H4 (cell line): ENCODE measurements at regions not wholly inside any gene's neighbourhood (a gene's known extent, or its start where the extent isn't known, plus 50 kb on each side); places are given as distances from the start of the nearest gene placed in this dataset.
"Not testable (repeated sequence)": the region's sequence is repeated elsewhere in the genome, so short reads cannot be mapped to it uniquely, and the experiment has no call there.

Experiments used
- DNase-seq: peaks from one replicate; pipeline ENCODE4 v3.0.0-alpha.2; 2015; ENCODE audit warnings: low spot score

DNA sequence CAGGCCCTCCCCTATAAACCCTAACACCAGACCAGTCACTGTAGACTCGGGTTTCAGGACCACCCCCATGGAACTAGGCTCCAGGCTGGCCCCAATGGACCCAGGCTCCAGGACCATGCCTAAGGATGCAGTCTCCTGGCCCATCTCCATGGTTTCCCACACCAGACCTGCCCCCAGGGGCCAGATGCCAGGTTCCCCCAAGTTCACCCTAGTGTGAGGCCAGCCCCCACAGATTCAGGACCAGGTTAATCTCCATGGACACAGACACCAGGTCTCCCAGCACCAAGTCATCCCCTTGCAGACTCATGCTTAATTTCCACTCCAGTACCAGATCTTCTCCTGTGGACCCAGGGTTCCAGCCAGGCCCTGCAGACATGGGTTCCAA, 103.8 kb upstream of the LANCL2 start:
- DNase-seq = no peak

DNA sequence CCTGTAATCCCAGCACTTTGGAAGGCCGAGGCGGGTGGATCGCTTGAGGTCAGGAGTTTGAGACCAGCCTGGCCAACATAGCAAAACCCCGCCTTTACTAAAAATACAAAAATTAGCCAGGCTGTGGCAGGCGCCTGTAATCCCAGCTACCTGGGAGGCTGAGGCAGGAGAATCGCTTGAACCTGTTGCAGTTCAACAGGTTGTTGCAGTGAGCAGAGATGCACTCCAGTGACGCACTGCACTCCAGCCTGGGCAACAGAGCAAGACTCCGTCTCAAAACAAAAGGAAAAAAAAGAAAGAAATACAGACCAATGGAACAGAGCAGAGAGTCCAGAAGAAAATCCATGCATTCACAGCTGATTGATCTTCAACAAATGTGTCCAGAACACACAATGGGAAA, 99.8 kb upstream of the LANCL2 start:
- not testable (repeated sequence) for DNase-seq

DNA sequence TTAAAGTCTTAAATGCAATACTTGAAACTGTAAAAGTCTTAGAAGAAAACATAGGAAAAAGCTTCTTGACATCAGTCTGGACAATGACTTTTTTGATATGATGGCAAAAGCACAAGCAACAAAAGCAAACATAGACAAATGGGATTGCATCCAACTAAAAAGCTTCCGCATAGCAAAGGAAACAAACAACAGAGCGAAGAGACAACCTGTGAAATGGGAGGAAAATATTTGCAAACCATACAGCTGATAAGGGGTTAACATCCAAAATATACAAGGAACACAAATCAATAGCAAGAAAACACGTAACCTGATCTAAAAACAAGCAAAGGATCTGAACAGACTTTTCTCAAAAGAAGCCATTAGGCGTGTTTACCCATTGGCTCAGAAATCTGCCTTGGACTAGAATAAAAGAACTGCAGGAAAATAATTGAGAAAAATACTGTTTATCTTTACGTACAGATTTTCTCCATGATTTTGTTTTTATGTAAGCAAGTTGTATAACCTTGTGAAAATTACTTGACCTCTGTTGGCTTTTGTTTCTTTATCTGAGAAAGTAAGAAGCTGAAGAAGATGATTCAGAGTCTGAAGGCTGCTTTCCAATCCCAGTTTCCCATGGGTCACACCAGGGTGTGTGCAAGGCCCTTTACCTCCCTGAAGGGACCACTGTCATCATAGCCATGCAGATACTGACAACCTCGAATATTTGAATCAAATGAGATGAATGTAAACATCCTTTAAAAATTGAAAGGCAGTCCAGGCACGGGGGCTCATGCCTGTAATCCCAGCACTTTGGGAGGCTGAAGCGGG, 99.1 kb upstream of the LANCL2 start:
- no peak for DNase-seq

DNA sequence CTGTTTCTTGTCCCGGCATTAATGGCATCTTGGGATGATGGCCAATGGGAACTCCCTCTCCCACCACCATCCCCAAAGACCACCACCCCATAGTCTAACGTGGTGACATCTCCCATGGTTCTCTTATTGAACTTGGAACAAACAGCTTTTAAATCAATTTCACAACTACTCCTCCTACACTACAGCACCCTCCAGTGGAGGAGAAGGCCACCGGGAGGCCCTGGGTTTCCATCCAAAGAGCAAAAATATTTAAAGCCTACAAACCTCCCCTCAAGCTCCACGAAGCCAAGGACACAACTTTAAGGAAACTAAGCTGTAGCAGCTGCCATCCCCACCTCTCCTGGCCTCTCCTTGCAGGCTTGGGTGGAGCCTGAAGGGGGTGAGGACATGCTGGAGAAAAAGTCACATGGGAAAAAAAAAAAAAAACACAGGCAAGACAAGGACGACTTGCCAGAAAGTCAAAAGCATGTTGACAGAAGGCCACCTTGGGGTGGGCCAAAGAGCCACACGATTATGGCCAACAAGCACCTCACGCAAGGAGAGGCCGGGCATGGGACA, 94.0 kb upstream of the LANCL2 start:
- DNase-seq = no peak

DNA sequence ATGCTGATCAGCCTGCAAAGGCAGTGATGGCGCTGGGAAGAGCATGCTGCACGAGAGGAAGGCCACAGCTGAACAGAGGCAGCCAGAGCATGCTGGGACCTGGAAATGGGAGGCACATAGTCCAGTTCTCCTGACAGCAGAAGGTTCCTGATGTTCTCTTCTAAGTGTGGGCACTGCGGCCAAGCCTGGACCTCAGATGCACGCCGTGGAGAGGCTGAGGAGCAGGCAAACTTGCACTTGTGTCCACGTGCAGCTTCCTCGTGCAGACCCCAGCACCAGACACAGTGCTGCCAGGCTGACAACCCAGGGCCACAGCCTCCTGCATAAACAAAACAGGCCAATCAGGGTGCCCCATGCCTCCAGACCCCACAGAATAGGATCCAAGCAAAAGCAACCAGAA, 93.5 kb upstream of the LANCL2 start:
- no peak for DNase-seq

DNA sequence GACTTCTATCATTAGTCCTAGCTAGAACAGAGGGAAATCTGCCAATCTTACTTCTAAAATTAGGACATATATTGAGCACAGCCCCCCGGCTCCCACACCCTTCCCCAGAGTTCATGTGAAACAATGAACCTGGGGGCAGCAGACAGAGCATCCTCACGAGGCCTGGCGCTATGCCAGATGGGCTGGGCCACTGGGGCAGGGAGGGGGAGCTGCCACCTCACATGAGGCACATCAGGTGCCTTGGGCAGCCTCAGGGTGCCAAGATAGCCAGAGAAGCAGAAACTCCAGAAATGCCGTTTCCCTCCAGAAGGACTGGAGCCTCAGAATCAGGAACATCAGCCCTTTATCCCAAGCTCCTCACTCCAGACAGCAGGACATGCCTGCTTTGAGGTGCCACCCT, 92.8 kb upstream of the LANCL2 start:
- DNase-seq = peak; percentile 10

DNA sequence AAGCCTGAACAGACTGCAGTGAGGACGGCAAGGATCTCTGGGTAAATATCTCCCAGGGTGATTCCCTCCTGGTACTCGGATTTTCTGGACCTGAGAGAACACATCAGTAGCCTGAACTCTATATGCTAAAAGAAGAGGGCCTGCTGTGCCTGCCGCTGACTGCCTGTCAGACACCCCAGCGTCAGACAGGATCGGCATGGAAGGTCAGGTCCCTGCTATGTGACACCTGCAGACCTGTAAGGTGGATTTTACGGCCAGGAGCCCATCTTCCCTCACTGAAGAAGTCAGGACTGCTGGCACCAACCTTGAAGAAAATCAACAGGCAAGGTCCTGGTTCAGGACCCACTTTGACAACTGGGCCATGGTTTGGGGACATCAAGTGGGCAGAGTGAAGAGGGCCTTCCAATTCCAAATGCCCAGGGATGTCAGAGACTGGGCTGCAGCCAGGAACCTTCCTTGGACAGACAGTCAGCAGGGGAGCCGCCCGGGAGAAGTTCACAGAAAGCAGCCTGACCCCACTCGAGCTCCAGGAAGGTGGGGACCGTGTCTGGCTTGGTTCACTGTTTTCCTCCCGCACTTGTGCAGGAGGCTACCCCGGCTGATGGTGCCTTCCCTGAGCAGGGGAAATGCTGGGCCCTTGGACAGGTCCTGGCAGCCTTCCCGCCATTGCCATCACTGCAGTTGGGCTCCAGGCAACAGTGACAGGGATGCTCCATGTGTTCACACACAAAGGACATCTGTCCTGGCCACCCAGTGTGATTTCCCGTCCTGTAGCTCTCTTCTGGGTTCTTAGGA, 91.8 kb upstream of the LANCL2 start:
- peak; percentile 8 for DNase-seq

DNA sequence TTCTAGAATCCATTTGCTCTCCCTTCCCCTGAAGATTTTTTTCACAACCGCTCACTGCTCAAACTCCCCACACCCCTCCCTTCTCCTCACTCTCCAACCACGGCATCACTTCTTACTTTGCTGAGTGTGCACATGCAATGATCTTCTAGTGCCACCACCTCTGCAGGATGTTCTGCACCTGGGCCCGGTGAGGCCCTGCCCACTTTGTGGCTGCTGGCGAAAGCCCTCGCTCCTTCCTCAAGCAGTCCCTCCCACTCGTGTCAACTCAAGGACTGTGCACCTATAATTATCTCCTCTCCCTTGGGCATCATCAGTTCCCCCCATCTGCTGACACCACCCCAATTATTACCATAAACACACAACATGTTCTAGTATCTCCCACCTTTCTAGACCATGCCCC, 91.0 kb upstream of the LANCL2 start:
- DNase-seq = no peak

DNA sequence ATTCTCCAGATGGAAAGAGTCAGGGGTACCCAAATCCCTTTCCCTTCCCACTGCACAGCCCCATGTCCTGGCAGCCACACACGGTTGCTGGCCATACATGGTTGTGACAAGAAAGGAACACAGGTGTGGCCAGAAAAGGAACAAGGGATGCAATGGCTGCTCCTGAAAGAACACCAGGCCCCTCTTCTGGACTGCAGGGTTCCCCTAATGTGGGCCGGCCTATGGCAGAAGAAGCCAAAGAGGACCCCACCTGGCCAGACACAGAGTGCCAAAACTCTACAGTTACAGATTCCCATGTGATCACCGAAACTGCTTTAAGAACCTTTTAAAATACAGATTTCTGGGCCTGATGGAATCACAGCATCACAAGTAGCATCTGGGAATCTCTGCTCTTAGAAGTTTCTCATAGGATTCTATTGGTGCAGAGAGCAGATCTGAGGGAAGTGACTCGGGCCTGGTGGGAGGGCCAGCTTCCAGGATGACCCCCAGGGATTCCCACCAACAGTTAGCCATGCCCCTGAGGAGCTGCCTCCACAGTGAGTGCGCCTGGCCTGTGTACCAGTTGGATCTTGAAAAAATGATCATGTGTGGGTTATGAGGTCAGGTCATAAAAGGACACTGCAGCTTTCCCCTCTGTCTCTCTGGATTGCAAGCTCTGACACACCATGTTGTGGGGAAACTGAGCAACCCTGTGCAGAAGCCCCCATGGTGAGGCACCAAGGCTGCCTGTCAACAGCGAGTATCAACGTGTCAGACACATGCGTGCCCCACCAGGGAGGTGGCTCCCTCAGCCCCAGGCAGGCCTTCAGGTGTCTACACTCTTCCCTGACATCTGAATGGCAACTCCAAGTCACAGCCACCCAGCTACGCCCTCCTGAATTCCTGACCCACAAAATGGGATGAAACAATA, 89.6 kb upstream of the LANCL2 start:
- DNase-seq = peak; percentile 5

DNA sequence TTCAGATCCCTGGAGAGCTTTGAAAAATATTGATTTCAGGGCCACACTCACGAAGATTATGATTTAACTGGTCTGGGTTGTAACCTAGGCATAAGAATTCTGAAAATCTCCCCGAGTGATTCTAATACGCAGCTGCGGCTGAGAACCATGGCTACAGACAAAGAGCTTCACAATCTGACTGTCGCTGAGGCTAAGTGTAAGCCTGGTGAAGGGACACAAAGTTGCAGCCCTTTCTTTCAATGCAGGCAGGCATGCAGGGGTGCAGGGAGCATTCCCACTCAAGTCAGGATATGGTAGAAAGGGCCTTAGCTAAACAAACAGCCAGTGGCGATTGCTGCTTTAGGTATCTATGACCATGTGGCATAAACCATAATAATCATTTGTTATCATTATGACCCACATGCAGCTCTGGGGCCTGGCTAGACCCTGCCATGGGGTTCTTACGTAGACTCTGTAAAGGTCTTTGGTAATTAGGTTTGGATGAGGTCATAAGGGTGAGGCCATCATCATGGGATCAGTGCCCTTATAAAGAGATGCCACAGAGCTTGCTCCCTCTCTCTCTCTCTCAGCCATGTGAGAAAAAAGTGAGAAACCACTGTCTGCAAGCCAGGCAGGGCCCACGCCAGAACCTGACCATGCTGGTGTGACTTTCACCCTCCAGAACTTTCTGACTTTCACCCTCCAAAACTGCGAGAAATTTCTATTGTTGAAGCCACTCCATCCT, 88.4 kb upstream of the LANCL2 start:
- DNase-seq = no peak

DNA sequence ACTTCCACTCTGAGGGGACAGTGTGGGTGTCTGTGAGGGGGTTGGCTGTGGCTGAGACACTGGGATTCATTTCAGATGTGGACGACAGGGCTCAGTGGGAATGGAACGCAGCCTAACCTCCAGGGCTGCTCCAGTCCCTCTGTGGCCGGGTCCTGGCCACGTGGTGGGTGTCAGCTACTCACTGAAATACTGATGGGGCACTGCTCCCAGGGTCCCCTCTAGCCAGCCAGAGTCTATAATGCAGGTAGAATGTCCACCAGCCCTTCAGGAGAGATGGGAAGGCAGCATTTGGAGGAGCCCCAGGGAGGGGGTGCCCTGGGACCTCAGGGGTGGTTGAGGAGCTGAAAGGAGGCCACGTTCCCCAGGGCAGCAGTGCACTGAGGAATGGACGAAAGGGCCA, 87.2 kb upstream of the LANCL2 start:
- no peak for DNase-seq

DNA sequence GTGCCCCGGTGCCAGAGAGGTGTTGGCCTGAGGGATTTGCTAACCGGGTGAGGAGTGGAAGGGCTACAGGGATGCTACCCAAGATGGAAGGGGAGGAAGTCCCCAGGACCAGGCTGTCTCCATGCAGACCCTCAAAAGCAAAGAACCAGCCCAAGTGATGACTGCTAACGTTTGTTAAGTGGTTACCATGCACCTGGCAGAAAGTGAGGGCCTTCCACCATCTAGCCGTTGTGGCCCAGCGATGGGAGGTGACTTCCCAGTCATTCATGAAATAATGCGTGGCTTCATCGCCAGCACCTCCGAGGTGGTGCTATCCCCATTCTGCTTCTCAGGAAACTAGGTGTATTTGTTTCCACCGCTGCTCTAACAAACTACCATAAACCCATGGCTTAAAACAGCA, 86.8 kb upstream of the LANCL2 start:
- no peak for DNase-seq

DNA sequence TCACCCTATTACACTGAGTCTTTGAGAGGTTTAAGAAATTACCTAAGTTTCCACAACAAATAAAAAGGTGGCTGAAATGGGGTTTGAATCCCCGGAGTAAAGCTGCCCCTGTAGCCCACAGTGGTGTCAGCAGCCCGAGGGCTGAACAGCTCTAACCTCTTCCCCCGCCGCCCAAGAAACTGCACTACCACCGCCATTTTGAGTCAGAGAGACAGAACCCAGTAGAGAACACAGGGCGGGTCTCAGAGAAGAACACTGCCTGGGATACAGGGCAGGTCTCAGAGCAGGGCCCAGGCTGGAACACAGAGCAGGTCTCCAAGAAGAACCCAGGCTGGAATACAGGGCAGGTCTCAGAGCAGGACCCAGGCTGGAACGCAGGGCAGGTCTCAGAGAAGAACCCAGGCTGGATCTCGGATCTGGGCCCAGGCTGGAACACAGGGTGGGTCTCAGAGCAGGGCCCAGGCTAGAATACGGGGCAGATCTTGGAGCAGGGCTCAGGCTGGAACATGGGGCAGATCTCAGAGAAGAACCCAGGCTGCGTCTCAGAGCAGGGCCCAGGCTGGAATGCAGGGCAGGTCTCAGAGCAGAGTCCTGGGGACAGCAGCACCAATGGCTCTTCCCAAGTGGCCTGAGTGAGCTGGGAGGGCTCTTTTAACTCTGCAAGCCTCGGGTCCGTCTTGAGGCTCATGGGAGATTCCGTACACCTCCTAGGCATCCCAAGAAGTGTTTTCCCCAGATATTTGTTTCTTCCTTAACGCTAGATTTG, 85.9 kb upstream of the LANCL2 start:
- no peak for DNase-seq

DNA sequence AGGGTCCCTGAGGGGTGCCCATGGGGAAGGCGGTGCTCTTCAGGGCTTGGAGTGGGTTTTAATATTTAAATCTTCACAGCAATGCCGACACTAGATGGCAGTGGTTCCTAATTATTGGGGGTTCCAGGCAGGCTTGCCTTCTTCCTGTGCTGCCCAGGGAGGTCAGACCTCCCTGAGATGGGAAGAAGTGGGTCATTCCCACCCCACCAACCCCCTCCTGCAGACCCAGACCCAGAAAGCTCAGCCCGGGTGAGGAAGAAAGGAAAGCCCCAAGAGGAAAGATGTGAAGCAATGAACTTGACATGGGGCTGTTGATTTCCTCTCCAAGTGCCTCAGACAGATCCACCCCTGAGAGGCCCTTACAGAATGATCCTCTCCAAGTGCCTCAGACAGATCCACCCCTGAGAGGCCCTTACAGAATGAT, 85.1 kb upstream of the LANCL2 start:
- peak; percentile 80 for DNase-seq

DNA sequence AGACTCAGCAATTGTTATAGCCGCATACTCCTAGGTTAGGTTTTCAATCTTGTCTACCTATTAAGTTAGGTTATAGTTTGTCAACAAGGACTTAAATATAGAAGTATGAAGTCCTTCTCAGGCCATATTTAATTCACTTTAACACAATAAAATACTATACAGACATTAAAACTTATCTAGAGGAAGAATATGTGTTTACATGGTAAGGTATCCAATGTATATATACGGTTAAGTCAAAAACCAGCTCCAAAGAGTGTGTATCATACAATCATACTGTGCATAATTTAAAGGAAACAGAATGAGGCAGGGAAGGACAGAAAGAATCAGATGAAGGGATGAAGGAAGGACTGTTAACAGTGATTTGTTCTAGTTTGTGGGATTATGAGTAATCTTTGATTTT, 79.5 kb upstream of the LANCL2 start:
- no peak for DNase-seq

DNA sequence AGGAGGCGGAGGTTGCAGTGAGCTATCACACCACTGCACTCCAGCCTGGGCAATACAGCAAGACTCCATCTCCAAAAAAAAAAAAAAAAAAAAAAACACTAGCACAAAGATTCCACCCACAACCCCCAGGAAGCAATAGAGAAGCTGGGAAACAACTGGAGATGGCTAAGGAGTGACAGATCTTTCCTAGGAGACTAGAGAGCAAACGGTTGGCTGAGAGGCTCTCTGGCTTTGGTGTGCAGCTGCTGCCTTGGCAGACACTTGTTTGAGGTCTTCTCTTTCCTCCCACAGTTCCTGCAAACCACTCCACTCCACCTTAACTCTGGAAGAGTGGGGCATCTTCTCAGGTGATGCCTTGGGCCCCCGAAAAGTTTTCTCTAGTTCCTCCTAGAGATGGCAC, 78.5 kb upstream of the LANCL2 start:
- no peak for DNase-seq

DNA sequence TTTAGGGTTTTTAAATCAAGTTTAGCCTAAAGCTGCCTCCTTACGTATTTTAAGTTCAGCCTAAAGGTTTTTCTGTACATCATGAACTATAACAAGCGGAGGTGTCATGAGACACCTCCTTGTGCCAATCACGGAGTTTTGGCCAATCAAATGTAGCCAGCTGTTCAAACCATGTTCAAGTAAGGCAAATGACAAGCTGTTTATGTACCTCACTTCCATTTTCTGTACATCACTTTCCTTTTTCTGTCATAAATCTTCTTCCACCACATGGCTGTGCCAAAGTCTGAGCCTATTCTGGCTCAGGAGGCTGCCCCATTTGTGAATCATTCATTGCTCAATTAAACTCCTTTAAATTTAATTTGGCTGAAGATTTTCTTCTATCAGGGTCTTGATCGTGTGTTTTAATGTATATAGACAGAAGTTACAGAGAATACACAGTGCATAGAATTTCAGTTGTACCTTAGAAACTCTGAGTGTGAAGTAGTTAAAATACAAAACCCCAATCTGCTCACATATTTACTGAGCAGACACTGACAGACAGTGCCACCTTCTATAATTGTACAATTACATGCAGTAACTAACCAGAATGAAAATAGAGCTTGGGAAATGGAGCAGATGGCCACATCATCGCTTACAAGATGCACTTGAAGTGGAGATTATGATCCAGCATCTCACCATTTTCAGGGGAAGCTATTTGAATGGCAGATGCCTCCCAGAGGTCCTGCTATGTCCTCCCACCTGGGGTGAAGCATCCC, 76.9 kb upstream of the LANCL2 start:
- no peak for DNase-seq

DNA sequence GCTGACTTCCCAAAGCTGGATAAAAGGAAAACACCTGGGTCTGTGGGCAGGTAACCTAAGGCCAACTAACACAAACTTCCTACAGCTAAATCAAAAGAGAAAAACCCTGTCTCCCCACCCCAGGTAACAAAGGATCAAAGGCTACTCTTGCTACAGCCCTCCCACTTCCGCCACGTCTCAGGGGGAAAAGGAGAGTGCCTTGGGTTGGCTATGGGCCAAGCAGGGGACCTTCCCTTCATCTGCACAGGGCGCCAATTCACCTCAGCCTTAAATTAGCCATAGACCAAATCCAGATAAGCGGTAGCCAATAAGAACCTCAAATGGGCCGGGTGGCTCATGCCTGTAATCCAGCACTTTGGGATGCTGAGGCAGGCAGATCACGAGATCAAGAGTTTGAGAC, 69.1 kb upstream of the LANCL2 start:
- DNase-seq = no peak

DNA sequence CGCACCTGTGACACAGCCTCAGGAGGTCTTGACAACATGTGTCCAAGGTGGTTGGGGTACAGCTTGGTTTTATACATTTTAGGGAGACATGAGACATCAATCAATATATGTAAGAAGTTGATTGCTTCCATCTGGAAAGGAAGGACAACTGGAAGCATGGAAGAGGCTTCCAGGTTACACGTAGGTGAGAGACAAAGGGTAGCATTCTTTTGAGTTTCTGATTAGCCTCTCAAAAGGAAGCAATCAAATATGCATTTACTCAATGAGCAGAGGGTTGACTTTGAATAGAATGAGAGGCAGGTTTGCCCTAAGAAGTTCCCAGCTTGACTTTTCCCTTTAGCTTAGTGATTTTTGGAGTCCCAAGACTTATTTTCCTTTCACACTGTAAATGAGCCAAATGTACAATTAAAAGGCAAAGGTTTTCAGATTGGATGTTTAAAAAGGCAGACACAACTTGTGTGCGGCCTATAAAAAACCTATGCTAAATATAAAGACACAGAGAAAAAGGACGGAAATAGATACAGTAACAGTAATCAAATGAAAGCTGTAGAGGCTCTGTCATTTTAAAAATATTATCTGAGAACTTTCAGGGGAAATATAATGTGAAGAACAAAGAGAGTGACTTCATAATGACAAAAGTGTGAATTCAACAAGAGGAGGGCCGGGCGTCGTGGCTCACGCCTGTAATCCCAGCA, 65.7 kb upstream of the LANCL2 start:
- DNase-seq = no peak
